BJ (cell line): ENCODE measurements at regions not wholly inside any gene's neighbourhood (a gene's known extent, or its start where the extent isn't known, plus 50 kb on each side); places are given as distances from the start of the nearest gene placed in this dataset.

ENCODE experiments used
- CTCF ChIA-PET: fragments of 350-600 bp; formaldehyde crosslinking; extraction: SDS; loops from one replicate; lab custom pipeline; 2021; ENCODE audit warnings: antibody characterized with exemption, inconsistent platforms; lab: Yijun Ruan, JAX
- POLR2A ChIA-PET: fragments of 300-600 bp; sonication (Branson Sonifier 250); formaldehyde crosslinking; extraction: SDS; loops from one replicate; lab custom pipeline; 2021; ENCODE audit warnings: antibody characterized with exemption; lab: Charles Lee
- DNase-seq: peaks from one replicate; pipeline ENCODE4 v3.0.0-alpha.2; 2011; ENCODE audit warnings: low read depth
- H3K27me3 ChIP-seq: 2 replicates; pipeline ENCODE4 v1.6.0; 2011; ENCODE audit warnings: low read length; ENCODE audit not compliant: control insufficient read depth, insufficient read depth
- H3K36me3 ChIP-seq: 2 replicates; pipeline ENCODE4 v1.5.1; 2011; ENCODE audit warnings: low read length; ENCODE audit not compliant: control insufficient read depth, insufficient read depth
- H3K4me3 ChIP-seq: 2 replicates; pipeline ENCODE4 v1.5.1; 2011; ENCODE audit warnings: low read depth, mild to moderate bottlenecking, control low read depth, low read length
- CTCF ChIP-seq: IDR thresholded peaks from 2 replicates; pipeline ENCODE4 v1.5.1; 2011; ENCODE audit warnings: low read depth, mild to moderate bottlenecking, control low read depth, inconsistent platforms, low read length, moderate library complexity; ENCODE audit not compliant: insufficient read depth

- DNase-seq: no peak
- POLR2A ChIA-PET: no interaction called here
- Histone ChIP-seq H3K36me3 (no peaks in the 10 kb centered on the region), H3K4me3 (no peak overlapping the region), H3K27me3 (no peaks in the 10 kb centered on the region)
- CTCF ChIA-PET: no interaction called here
- no peak for TF ChIP-seq CTCF
Observed at GRCh38 chrX:128781506-128781905, 729.3 kb upstream of the ACTRT1 start.

- CTCF ChIA-PET: no interaction called here
- no peak for DNase-seq
- Histone ChIP-seq H3K4me3 (no peak overlapping the region), H3K36me3 (no peaks in the 10 kb centered on the region), H3K27me3 (no peaks in the 10 kb centered on the region)
- POLR2A ChIA-PET: no interaction called here
- no peak for TF ChIP-seq CTCF
Observed at GRCh38 chrX:128780934-128781333, 728.7 kb upstream of the ACTRT1 start.

GRCh38 chrX:128769495-128769894 lies 717.3 kb upstream of the ACTRT1 start:
- ChIA-PET CTCF (no interaction called here), POLR2A (no interaction called here)
- DNase-seq: no peak
- no peak for TF ChIP-seq CTCF
- Histone ChIP-seq H3K36me3 (no peaks in the 10 kb centered on the region), H3K27me3 (no peaks in the 10 kb centered on the region), H3K4me3 (no peak overlapping the region)

GRCh38 chrX:128759745-128760144 lies 707.5 kb upstream of the ACTRT1 start:
- no peak overlapping the region for H3K4me3 ChIP-seq
- no peak for TF ChIP-seq CTCF
- DNase-seq: no peak
- ChIA-PET CTCF (no interaction called here), POLR2A (no interaction called here)
- no peaks in the 10 kb centered on the region for H3K27me3 ChIP-seq
- no peaks in the 10 kb centered on the region for H3K36me3 ChIP-seq

GRCh38 chrX:128759177-128759576 lies 707.0 kb upstream of the ACTRT1 start:
- Histone ChIP-seq H3K4me3 (no peak overlapping the region), H3K36me3 (no peaks in the 10 kb centered on the region), H3K27me3 (no peaks in the 10 kb centered on the region)
- TF ChIP-seq CTCF: no peak
- ChIA-PET POLR2A (no interaction called here), CTCF (no interaction called here)
- no peak for DNase-seq

GRCh38 chrX:128754130-128754529 lies 701.9 kb upstream of the ACTRT1 start:
- Histone ChIP-seq H3K4me3 (no peak overlapping the region), H3K36me3 (no peaks in the 10 kb centered on the region), H3K27me3 (no peaks in the 10 kb centered on the region)
- CTCF ChIA-PET: no interaction called here
- no peak for DNase-seq
- POLR2A ChIA-PET: no interaction called here
- TF ChIP-seq CTCF: no peak
